ENCODE measurements at regions not wholly inside any gene's neighbourhood (a gene's known extent, or its start where the extent isn't known, plus 50 kb on each side); places are given as distances from the start of the nearest gene placed in this dataset.

DNA sequence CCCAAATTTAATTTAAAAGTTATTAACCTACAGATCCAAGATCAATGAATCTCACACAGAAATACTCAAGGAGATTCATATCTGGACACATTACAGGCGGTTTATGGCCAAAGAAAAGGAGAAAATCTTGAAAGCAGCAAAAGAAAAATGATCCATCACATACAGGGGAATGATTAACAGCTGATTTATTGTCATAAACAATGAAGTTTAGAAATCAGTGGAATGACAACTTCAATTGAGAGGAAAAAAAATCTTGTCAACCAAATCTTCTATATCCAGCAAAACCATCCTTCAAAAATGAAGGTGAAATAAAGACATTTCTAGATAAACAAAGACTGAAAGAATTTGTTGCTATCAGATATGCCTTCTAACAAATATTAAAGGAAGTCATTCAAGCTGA, 156.2 kb upstream of the SEMA6D start:
- Histone ChIP-seq H3K23ac (ENCODE audit: low read depth, low read length) (no peak overlapping the region), H3K4me1 (ENCODE audit: control insufficient read depth, insufficient read depth, low read length) (no peaks in the 10 kb centered on the region), H4K5ac (ENCODE audit: low read depth, low read length) (no peak overlapping the region), H2BK20ac (ENCODE audit: low read depth, low read length) (no peak overlapping the region), H2AK9ac (replicated peaks; ENCODE audit: low read depth, low read length, poor library complexity) (no peak overlapping the region), H3K36me3 (ENCODE audit: control insufficient read depth, insufficient read depth, low read length) (no peaks in the 10 kb centered on the region), H4K8ac (ENCODE audit: low read depth in 2 of 2, low read length in 2 of 2) (no peak overlapping the region), H2AK5ac (ENCODE audit: low read depth, low read length) (no peak overlapping the region), H3K56ac (ENCODE audit: extremely low read depth, insufficient read depth, low read length) (no peak overlapping the region), H3K18ac (ENCODE audit: low read depth, low read length) (no peak overlapping the region), H3K9me1 (ENCODE audit: insufficient read depth, low read length) (no peaks in the 10 kb centered on the region), H4K91ac (ENCODE audit: insufficient read depth, low read depth, low read length) (no peak overlapping the region), H3K9me3 (ENCODE audit: control insufficient read depth, insufficient read depth, low read length) (no peaks in the 10 kb centered on the region; the same call in 1 of the 2 replicates), H2BK120ac (ENCODE audit: low read depth, low read length) (no peak overlapping the region), H2AFZ (replicated peaks; ENCODE audit: low read length, poor library complexity) (no peak overlapping the region), H3K27me3 (ENCODE audit: control insufficient read depth, insufficient read depth, low read length) (no peaks in the 10 kb centered on the region), H4K20me1 (ENCODE audit: insufficient read depth, low read length) (no peaks in the 10 kb centered on the region), H3K27ac (ENCODE audit: insufficient read depth, low read length) (no peak overlapping the region), H3K79me1 (ENCODE audit: low read depth in 1 of 2, low read length in 2 of 2) (no peaks in the 10 kb centered on the region), H2BK15ac (ENCODE audit: low read depth, low read length) (no peak overlapping the region), H3K4me2 (ENCODE audit: low read depth, low read length) (no peak overlapping the region), H3K14ac (replicated peaks; ENCODE audit: low read depth, low read length) (no peak overlapping the region), H3K4me3 (ENCODE audit: insufficient read depth, low read depth, low read length) (no peak overlapping the region), H3K4ac (ENCODE audit: low read depth, low read length) (no peak overlapping the region), H3K9ac (ENCODE audit: low read depth, low read length) (no peak overlapping the region), H2BK5ac (ENCODE audit: low read depth, low read length, poor library complexity, severe bottlenecking) (no peak overlapping the region)
- WGBS, 2 experiments (ENCODE audit: extremely low coverage in 2 of 2, insufficient read length in 1 of 2): no CpG with 5 or more reads among the region's 1 CpG
- dilution Hi-C loops (cut with HindIII; ENCODE audit: low sequenced_read_pairs, unreplicated experiment): no loop called here
- in situ Hi-C loops (cut with MboI; ENCODE audit: low sequenced_read_pairs): no loop called here
- TF ChIP-seq RFX5 (IDR thresholded peaks at IDR 0.05; ENCODE audit: low read depth, low read length): no peak
- intact Hi-C loops (cut with micrococcal nuclease): no loop called here
- POLR2A ChIA-PET (ENCODE audit: unreplicated experiment): no interaction called here
- CTCF ChIA-PET: interaction anchor here (1.6 kb wide), 1 partner anchor 10 kb away, joined by 3 read pairs; no protein-coding TSS in a partner anchor
- DNase-seq (no peak), ATAC-seq (ENCODE audit: low read depth) (no peak)
- BruUV-seq (replicated peaks): no TSS peak

Measured in IMR-90 (cell line).